Activated CD4-positive, CD25-positive, alpha-beta regulatory T cell treated with anti-CD3 and anti-CD28 coated beads, Interleukin-2, amount 50 U/mL, for 16 hours (primary cell): ENCODE measurements at regions not wholly inside any gene's neighbourhood (a gene's known extent, or its start where the extent isn't known, plus 50 kb on each side); places are given as distances from the start of the nearest gene placed in this dataset.
A peak's percentile ranks its signal among the peaks of the same experiment; 100 is the strongest.
"Not testable (repeated sequence)": the region's sequence is repeated elsewhere in the genome, so short reads cannot be mapped to it uniquely, and the experiment has no call there.

Experiments used
- DNase-seq: peaks from one replicate; pipeline ENCODE4 v3.0.0-alpha.2; 2020; ENCODE audit warnings: low read depth, low spot score

- no peak for DNase-seq
Measured at GRCh38 chr2:176913955-176914354, 298.6 kb upstream of the HNRNPA3 start.

DNA sequence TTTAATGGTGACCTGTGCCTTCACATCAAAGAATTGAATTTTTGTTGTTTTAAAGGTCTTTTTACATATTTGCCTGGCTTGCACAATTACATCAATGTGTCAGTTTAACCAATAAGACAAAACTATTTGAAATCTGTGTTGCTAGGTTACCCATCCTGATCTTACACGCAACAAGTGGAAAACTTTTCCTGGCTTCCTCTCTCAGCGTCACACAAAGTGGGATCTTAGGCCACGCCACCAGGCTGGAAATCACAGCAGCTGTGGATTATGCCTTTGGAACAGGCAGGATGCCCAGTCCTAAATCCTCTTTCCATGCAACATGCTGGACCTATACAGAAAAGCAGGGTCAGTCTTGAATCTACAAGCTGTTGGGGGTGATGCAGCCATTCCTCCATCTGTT is 298.2 kb upstream of the HNRNPA3 start:
- DNase-seq: no peak

DNA sequence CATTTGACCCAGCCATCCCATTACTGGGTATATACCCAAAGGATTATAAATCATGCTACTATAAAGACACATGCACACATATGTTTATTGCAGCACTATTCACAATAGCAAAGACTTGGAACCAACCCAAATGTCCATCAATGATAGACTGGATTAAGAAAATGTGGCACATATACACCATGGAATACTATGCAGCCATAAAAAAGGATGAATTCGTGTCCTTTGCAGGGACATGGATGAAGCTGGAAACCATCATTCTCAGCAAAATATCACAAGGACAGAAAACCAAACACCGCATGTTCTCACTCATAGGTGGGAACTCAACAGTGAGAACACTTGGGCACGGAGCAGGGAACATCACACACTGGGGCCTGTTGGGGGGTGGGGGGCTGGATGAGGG is 290.0 kb upstream of the HNRNPA3 start:
- DNase-seq: not testable (repeated sequence)

GRCh38 chr2:176923205-176923604 is 289.4 kb upstream of the HNRNPA3 start:
- no peak for DNase-seq

- DNase-seq: no peak
Measured at GRCh38 chr2:176924909-176925534, 287.6 kb upstream of the HNRNPA3 start.

DNA sequence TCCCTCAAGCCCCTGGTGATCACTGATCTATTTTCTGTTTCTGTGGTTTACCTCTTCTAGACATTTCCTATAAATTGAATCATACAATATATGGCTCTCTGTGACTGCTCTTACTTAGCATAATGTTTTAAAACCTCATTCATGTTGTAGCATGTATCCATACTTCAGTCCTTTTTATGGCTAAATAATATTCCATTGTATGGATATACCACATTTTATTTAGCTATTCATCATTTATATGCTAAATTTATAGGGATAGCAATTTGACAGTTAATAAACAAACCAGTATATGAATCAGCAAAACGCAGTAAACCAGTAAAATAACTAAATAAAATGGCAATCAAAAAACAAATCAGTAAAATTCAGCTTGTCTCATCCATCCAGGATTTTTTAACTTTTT is 286.1 kb upstream of the HNRNPA3 start:
- DNase-seq: no peak

- not testable (repeated sequence) for DNase-seq
Measured at GRCh38 chr2:176929387-176929786, 283.2 kb upstream of the HNRNPA3 start.

- peak; percentile 2 for DNase-seq
Measured at GRCh38 chr2:176931588-176932563, 280.7 kb upstream of the HNRNPA3 start.

GRCh38 chr2:176934131-176934530 is 278.5 kb upstream of the HNRNPA3 start:
- DNase-seq: no peak

- DNase-seq: no peak
Measured at GRCh38 chr2:176934869-176935415, 277.7 kb upstream of the HNRNPA3 start.

DNA sequence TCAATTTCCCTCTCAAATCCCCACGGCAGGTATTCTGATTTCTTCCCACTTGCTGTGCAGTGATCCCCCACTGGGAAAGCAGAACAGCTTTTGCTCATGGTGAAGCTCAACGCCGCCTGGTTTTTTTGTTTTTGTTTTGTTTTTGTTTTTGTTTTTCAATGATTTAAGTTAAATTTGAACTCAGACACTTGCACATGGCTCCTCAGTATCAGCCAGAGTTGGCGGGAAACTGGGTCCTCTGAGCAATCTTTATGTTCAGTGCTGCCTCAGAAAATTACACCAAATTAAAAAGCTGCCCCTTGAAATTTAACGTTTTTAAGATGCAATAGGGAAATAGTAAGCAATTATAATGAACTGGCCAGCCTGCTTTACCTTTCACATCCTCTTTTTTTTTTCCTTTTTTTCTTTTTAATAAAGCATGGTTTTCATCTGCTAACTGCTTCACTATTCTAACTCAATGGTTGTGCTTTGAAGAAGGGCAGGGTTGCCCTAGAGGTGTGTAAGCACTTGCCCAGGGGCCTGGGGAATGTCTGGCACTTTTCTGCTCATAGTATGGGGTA is 277.0 kb upstream of the HNRNPA3 start:
- DNase-seq: no peak

GRCh38 chr2:176936410-176936809 is 276.2 kb upstream of the HNRNPA3 start:
- no peak for DNase-seq

DNA sequence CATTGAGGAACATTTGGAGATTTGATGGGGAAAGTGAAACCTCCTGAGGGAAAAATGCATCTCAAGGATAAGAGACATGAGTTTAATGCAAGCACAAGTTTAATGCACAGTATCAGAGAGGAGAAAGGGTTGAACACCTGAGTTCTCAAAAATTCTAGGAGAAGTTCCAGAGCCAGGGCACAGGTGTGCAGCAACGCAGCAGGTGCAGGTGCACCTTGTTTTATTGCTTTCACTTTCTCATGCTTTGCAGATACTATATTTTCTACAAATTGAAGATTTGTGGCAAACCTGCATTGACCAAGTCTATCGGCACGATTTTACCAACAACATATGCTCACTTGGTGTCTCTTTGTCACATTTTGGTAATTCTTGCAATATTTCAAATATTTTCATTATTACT is 267.6 kb upstream of the HNRNPA3 start:
- DNase-seq: no peak

DNA sequence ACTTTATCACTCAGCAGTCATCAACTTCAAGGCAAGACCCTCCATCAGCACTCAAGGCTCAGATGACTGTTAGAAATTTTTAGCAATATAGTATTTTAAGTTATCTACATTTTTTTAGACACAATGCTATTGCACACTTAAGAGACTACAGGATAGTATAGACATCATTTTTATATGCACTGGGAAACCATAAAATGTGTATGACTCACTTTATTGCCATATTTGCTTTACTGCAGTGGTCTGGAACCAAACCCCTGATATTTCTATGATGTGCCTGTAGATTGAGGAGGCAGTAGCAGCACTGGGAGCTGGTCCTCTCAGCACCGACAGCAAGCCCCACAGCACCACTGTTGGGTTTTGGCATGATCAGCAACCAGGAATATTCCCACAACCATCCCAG is 264.8 kb upstream of the HNRNPA3 start:
- no peak for DNase-seq

GRCh38 chr2:176951218-176951617 is 261.4 kb upstream of the HNRNPA3 start:
- not testable (repeated sequence) for DNase-seq

- DNase-seq: no peak
Measured at GRCh38 chr2:176956791-176957190, 255.8 kb upstream of the HNRNPA3 start.

DNA sequence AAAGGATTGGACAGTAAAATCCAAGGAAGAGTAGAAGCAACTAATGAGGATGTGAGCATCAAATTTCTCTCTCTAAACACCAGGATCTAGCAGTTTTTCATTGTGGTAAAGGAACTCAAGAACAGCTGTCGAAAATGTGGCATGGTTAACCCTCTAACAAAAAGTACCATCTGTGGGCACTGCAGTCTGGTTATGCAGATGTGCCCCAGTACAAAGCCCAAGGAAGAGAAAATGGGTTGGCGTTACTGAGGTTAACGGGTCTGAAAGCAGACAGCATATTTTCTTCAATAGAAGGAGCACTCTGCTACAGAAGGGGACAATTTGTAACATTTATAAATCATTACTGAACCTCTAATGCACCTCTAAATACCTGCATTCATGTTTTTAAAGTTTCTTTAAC is 253.0 kb upstream of the HNRNPA3 start:
- DNase-seq: no peak

GRCh38 chr2:176960061-176960460 is 252.5 kb upstream of the HNRNPA3 start:
- no peak for DNase-seq

DNA sequence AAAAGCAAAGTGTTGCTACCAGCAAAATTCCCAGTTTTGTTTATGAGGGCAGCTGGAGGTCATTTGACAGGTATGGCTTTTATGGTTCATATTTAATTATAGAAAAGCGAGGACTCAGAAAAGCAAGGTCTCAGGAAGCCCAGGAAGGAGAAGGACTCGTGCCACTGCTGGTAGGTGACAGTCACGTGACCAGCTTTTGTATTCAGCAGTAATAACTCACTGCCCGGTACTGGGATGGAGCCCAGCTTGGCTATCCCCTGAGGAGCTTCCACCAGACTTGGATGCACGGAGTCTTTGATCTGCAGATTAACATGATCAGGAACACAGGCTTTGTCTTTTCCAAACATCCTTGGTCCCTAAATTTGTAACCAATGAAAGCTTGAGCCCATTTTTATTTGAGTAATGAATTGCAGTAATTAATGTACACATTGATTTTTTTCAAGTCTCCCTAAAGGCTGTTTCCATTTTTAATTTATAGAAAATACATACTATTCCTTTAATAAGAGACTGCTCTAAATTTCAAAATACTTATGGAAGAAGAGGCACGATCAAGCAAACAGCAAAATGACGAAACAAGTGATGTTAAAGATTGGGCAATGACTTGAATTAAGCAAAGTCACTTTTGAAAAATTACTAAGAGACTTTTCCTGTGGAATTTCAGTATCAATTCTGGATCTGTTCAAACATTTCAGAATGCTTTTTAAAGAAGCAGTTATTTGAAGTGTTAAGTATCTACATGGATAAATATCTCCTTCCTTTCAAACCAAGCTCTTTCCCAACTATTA is 251.7 kb upstream of the HNRNPA3 start:
- no peak for DNase-seq

- DNase-seq: no peak
Measured at GRCh38 chr2:176961775-176962619, 250.6 kb upstream of the HNRNPA3 start.
